ENCODE measurements at regions not wholly inside any gene's neighbourhood (a gene's known extent, or its start where the extent isn't known, plus 50 kb on each side); places are given as distances from the start of the nearest gene placed in this dataset.

- DNase-seq (ENCODE audit: low spot score in 2 of 2): no peak
- Histone ChIP-seq H3K9me3 (peaks cover 0 to 18% (median 0%) of the 10 kb centered on the region in 4 donors), H3K27ac (no peak overlapping the region), H3K36me3 (no peaks in the 10 kb centered on the region), H3K4me1 (no peaks in the 10 kb centered on the region), H3K4me3 (no peak overlapping the region), H3K27me3 (no peaks in the 10 kb centered on the region)
- TF ChIP-seq EP300 (IDR thresholded peaks at IDR 0.05): no peak
- no peak for TF ChIP-seq POLR2A (IDR thresholded peaks at IDR 0.05)
- TF ChIP-seq, protein P1, sequence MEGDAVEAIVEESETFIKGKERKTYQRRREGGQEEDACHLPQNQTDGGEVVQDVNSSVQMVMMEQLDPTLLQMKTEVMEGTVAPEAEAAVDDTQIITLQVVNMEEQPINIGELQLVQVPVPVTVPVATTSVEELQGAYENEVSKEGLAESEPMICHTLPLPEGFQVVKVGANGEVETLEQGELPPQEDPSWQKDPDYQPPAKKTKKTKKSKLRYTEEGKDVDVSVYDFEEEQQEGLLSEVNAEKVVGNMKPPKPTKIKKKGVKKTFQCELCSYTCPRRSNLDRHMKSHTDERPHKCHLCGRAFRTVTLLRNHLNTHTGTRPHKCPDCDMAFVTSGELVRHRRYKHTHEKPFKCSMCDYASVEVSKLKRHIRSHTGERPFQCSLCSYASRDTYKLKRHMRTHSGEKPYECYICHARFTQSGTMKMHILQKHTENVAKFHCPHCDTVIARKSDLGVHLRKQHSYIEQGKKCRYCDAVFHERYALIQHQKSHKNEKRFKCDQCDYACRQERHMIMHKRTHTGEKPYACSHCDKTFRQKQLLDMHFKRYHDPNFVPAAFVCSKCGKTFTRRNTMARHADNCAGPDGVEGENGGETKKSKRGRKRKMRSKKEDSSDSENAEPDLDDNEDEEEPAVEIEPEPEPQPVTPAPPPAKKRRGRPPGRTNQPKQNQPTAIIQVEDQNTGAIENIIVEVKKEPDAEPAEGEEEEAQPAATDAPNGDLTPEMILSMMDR (IDR thresholded peaks at IDR 0.05): no peak
- WGBS, 2 donors: 80 to 84% methylated on average over 3 of the region's 3 CpGs
These were observed 573.4 kb upstream of the IGFBP3 start for GRCh38 chr7:46494441-46494840.

GRCh38 chr7:46494028-46494427, 573.0 kb upstream of the IGFBP3 start:
- Histone ChIP-seq H3K9me3 (peaks cover 0 to 15% (median 0%) of the 10 kb centered on the region in 4 donors), H3K36me3 (no peaks in the 10 kb centered on the region), H3K4me3 (no peak overlapping the region), H3K27ac (no peak overlapping the region), H3K4me1 (no peaks in the 10 kb centered on the region), H3K27me3 (no peaks in the 10 kb centered on the region)
- no peak for DNase-seq (ENCODE audit: low spot score in 2 of 2)
- TF ChIP-seq, protein P1 (IDR thresholded peaks at IDR 0.05): no peak
- TF ChIP-seq EP300 (IDR thresholded peaks at IDR 0.05): no peak
- TF ChIP-seq POLR2A (IDR thresholded peaks at IDR 0.05): no peak

- H3K9me3 ChIP-seq: peaks cover 0 to 7% (median 0%) of the 10 kb centered on the region in 4 donors
- TF ChIP-seq, protein P1 (IDR thresholded peaks at IDR 0.05): no peak
- no peaks in the 10 kb centered on the region for H3K4me1 ChIP-seq
- DNase-seq (ENCODE audit: low spot score in 2 of 2): no peak
- H3K27me3 ChIP-seq: no peaks in the 10 kb centered on the region
- 87 to 88% methylated on average over 4 of the region's 4 CpGs for WGBS, 2 donors
- H3K4me3 ChIP-seq: no peak overlapping the region
- H3K36me3 ChIP-seq: no peaks in the 10 kb centered on the region
- no peak overlapping the region for H3K27ac ChIP-seq
These were observed 572.1 kb upstream of the IGFBP3 start for GRCh38 chr7:46493196-46493595.

- WGBS, 2 donors: 85 to 90% methylated on average over 1 of the region's 1 CpG
- no peak for DNase-seq (ENCODE audit: low spot score in 2 of 2)
- TF ChIP-seq EP300 (IDR thresholded peaks at IDR 0.05): no peak
- TF ChIP-seq, protein P1 (IDR thresholded peaks at IDR 0.05): no peak
- no peak for TF ChIP-seq POLR2A (IDR thresholded peaks at IDR 0.05)
These were observed 571.4 kb upstream of the IGFBP3 start for GRCh38 chr7:46492466-46492865.

DNA sequence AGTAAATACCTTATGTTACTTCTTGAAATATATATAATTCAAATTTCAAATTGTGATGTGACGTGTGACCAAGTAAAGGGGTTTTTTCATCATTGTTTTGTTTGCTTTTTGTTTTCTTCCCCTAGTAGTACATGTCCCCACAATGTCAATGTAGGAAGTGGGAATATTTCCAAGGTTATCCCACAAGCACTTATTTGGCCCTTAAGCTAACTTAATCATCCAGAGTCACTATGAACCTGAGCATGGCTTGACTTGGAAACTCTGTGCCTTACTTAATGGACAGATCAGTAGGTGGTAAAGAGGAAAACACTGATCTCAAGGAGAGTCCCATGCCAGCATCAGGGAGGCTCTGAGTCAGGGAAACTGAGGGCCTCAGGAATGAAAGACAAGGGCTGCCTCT, 569.3 kb upstream of the IGFBP3 start:
- no peaks in the 10 kb centered on the region for H3K36me3 ChIP-seq
- TF ChIP-seq, protein P1 (IDR thresholded peaks at IDR 0.05): no peak
- TF ChIP-seq POLR2A (IDR thresholded peaks at IDR 0.05) (no peak), EP300 (IDR thresholded peaks at IDR 0.05) (no peak)
- peaks cover 0 to 4% (median 0%) of the 10 kb centered on the region in 4 donors for H3K4me1 ChIP-seq
- DNase-seq (ENCODE audit: low spot score in 2 of 2): no peak
- H3K27ac ChIP-seq: no peak overlapping the region
- no peak overlapping the region for H3K4me3 ChIP-seq
- WGBS, 2 donors: 85 to 91% methylated on average over 1 of the region's 1 CpG
- H3K9me3 ChIP-seq: no peaks in the 10 kb centered on the region
- no peaks in the 10 kb centered on the region for H3K27me3 ChIP-seq

More at GRCh38 chr7:46492466-46492865, 571.4 kb upstream of the IGFBP3 start:
- Histone ChIP-seq H3K27ac (no peak overlapping the region), H3K9me3 (no peaks in the 10 kb centered on the region), H3K4me1 (no peaks in the 10 kb centered on the region), H3K4me3 (no peak overlapping the region), H3K27me3 (no peaks in the 10 kb centered on the region), H3K36me3 (no peaks in the 10 kb centered on the region)
